ENCODE measurements at regions not wholly inside any gene's neighbourhood (a gene's known extent, or its start where the extent isn't known, plus 50 kb on each side); places are given as distances from the start of the nearest gene placed in this dataset.

- peaks cover 0 to 3% (median 0%) of the 10 kb centered on the region in 5 experiments for H3K9me3 ChIP-seq (ENCODE audit: control extremely low read depth in 1 of 5, control insufficient read depth in 4 of 5, insufficient read depth in 2 of 5, low read depth in 1 of 5, low read length in 4 of 5)
- H3K4me3 ChIP-seq (ENCODE audit: control insufficient read depth in 1 of 7, extremely low read depth in 1 of 7, insufficient read depth in 4 of 7, low read depth in 2 of 7, low read length in 6 of 7), result no peak overlapping the region
- DNase-seq, result no peak
- H3K27ac ChIP-seq (ENCODE audit: insufficient read depth in 1 of 2, low read depth in 1 of 2, low read length in 2 of 2, poor library complexity in 1 of 2, severe bottlenecking in 2 of 2), result no peak overlapping the region
- H3K4me1 ChIP-seq (ENCODE audit: control extremely low read depth in 1 of 4, control insufficient read depth in 4 of 4, insufficient read depth in 4 of 4, low read length in 3 of 4), result no peaks in the 10 kb centered on the region
- 92% methylated on average over 4 of the region's 5 CpGs for WGBS (ENCODE audit: insufficient coverage)
- CTCF ChIA-PET, result no interaction called here
- no peaks in the 10 kb centered on the region for H3K36me3 ChIP-seq (ENCODE audit: control insufficient read depth in 4 of 4, insufficient read depth in 4 of 4, low read length in 3 of 4)
- POLR2A ChIA-PET, result no interaction called here
- H3K27me3 ChIP-seq (replicated peaks in 2 of 5; ENCODE audit: control insufficient read depth in 4 of 5, insufficient read depth in 5 of 5, low read length in 4 of 5), result peaks cover 0 to 2% (median 0%) of the 10 kb centered on the region in 5 experiments
Observed at GRCh38 chr12:115558281-115558680, 719.2 kb downstream of the MED13L start.

GRCh38 chr12:115553622-115554021, 723.9 kb downstream of the MED13L start:
- H3K4me1 ChIP-seq (ENCODE audit: control extremely low read depth in 1 of 4, control insufficient read depth in 4 of 4, insufficient read depth in 4 of 4, low read length in 3 of 4), result no peaks in the 10 kb centered on the region
- H3K9me3 ChIP-seq (ENCODE audit: control extremely low read depth in 1 of 5, control insufficient read depth in 4 of 5, insufficient read depth in 2 of 5, low read depth in 1 of 5, low read length in 4 of 5), result peaks cover 0 to 3% (median 0%) of the 10 kb centered on the region in 5 experiments
- DNase-seq, result no peak
- no peaks in the 10 kb centered on the region for H3K27me3 ChIP-seq (replicated peaks in 2 of 5; ENCODE audit: control insufficient read depth in 4 of 5, insufficient read depth in 5 of 5, low read length in 4 of 5)
- H3K27ac ChIP-seq (ENCODE audit: insufficient read depth in 1 of 2, low read depth in 1 of 2, low read length in 2 of 2, poor library complexity in 1 of 2, severe bottlenecking in 2 of 2), result no peak overlapping the region
- WGBS (ENCODE audit: insufficient coverage), result 100% methylated on average over 4 of the region's 4 CpGs
- CTCF ChIA-PET, result no interaction called here
- H3K36me3 ChIP-seq (ENCODE audit: control insufficient read depth in 4 of 4, insufficient read depth in 4 of 4, low read length in 3 of 4), result no peaks in the 10 kb centered on the region
- no peak overlapping the region for H3K4me3 ChIP-seq (ENCODE audit: control insufficient read depth in 1 of 7, extremely low read depth in 1 of 7, insufficient read depth in 4 of 7, low read depth in 2 of 7, low read length in 6 of 7)
- POLR2A ChIA-PET, result no interaction called here

- H3K4me3 ChIP-seq (ENCODE audit: control insufficient read depth in 1 of 7, extremely low read depth in 1 of 7, insufficient read depth in 4 of 7, low read depth in 2 of 7, low read length in 6 of 7), result no peak overlapping the region
- POLR2A ChIA-PET, result no interaction called here
- no peaks in the 10 kb centered on the region for H3K27me3 ChIP-seq (replicated peaks in 2 of 5; ENCODE audit: control insufficient read depth in 4 of 5, insufficient read depth in 5 of 5, low read length in 4 of 5)
- CTCF ChIA-PET, result no interaction called here
- H3K27ac ChIP-seq (ENCODE audit: insufficient read depth in 1 of 2, low read depth in 1 of 2, low read length in 2 of 2, poor library complexity in 1 of 2, severe bottlenecking in 2 of 2), result no peak overlapping the region
- H3K4me1 ChIP-seq (ENCODE audit: control extremely low read depth in 1 of 4, control insufficient read depth in 4 of 4, insufficient read depth in 4 of 4, low read length in 3 of 4), result no peaks in the 10 kb centered on the region
- H3K36me3 ChIP-seq (ENCODE audit: control insufficient read depth in 4 of 4, insufficient read depth in 4 of 4, low read length in 3 of 4), result no peaks in the 10 kb centered on the region
- DNase-seq, result no peak
- peaks cover 0 to 3% (median 0%) of the 10 kb centered on the region in 5 experiments for H3K9me3 ChIP-seq (ENCODE audit: control extremely low read depth in 1 of 5, control insufficient read depth in 4 of 5, insufficient read depth in 2 of 5, low read depth in 1 of 5, low read length in 4 of 5)
- WGBS (ENCODE audit: insufficient coverage), result no CpG with 5 or more reads among the region's 2 CpGs
Observed at GRCh38 chr12:115543269-115543668, 734.2 kb downstream of the MED13L start.

- ChIA-PET POLR2A (no interaction called here), CTCF (no interaction called here)
- H3K4me1 ChIP-seq (ENCODE audit: control extremely low read depth in 1 of 4, control insufficient read depth in 4 of 4, insufficient read depth in 4 of 4, low read length in 3 of 4), result no peaks in the 10 kb centered on the region
- no peak overlapping the region for H3K27ac ChIP-seq (ENCODE audit: insufficient read depth in 1 of 2, low read depth in 1 of 2, low read length in 2 of 2, poor library complexity in 1 of 2, severe bottlenecking in 2 of 2)
- H3K36me3 ChIP-seq (ENCODE audit: control insufficient read depth in 4 of 4, insufficient read depth in 4 of 4, low read length in 3 of 4), result no peaks in the 10 kb centered on the region
- H3K4me3 ChIP-seq (ENCODE audit: control insufficient read depth in 1 of 7, extremely low read depth in 1 of 7, insufficient read depth in 4 of 7, low read depth in 2 of 7, low read length in 6 of 7), result no peak overlapping the region
- WGBS (ENCODE audit: insufficient coverage), result 93% methylated on average over 6 of the region's 7 CpGs
- no peaks in the 10 kb centered on the region for H3K27me3 ChIP-seq (replicated peaks in 2 of 5; ENCODE audit: control insufficient read depth in 4 of 5, insufficient read depth in 5 of 5, low read length in 4 of 5)
- peaks cover 0 to 3% (median 0%) of the 10 kb centered on the region in 5 experiments for H3K9me3 ChIP-seq (ENCODE audit: control extremely low read depth in 1 of 5, control insufficient read depth in 4 of 5, insufficient read depth in 2 of 5, low read depth in 1 of 5, low read length in 4 of 5)
- DNase-seq, result no peak
Observed at GRCh38 chr12:115542656-115543055, 734.8 kb downstream of the MED13L start.

GRCh38 chr12:115541891-115542421, 735.5 kb downstream of the MED13L start:
- no peaks in the 10 kb centered on the region for H3K27me3 ChIP-seq (replicated peaks in 2 of 5; ENCODE audit: control insufficient read depth in 4 of 5, insufficient read depth in 5 of 5, low read length in 4 of 5)
- no peak overlapping the region for H3K27ac ChIP-seq (ENCODE audit: insufficient read depth in 1 of 2, low read depth in 1 of 2, low read length in 2 of 2, poor library complexity in 1 of 2, severe bottlenecking in 2 of 2)
- no peak for DNase-seq
- peaks cover 0 to 4% (median 0%) of the 10 kb centered on the region in 5 experiments for H3K9me3 ChIP-seq (ENCODE audit: control extremely low read depth in 1 of 5, control insufficient read depth in 4 of 5, insufficient read depth in 2 of 5, low read depth in 1 of 5, low read length in 4 of 5)
- CTCF ChIA-PET, result no interaction called here
- H3K36me3 ChIP-seq (ENCODE audit: control insufficient read depth in 4 of 4, insufficient read depth in 4 of 4, low read length in 3 of 4), result no peaks in the 10 kb centered on the region
- H3K4me3 ChIP-seq (ENCODE audit: control insufficient read depth in 1 of 7, extremely low read depth in 1 of 7, insufficient read depth in 4 of 7, low read depth in 2 of 7, low read length in 6 of 7), result no peak overlapping the region
- no peaks in the 10 kb centered on the region for H3K4me1 ChIP-seq (ENCODE audit: control extremely low read depth in 1 of 4, control insufficient read depth in 4 of 4, insufficient read depth in 4 of 4, low read length in 3 of 4)
- POLR2A ChIA-PET, result no interaction called here
- WGBS (ENCODE audit: insufficient coverage), result 100% methylated on average over 1 of the region's 5 CpGs

DNA sequence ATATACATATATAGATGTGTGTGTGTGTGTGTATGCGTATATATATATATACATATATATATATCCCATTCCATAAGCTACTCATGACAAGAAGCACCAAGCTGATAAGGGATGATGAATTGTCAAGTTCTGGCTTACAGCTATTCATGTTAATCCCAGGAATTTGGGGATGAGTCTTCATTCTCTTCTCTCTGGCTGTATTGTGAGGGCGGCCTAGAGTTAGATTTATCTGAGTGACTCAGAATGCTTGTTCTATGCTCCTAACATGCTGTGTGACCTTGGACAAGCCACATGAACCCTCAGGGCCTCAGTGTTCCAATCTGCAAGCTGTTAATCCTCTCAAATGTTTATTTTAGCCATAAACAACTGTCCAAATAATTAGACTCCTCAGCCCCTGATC, 749.0 kb downstream of the MED13L start:
- CTCF ChIA-PET, result interaction anchor here (0.5 kb wide), 2 partner anchors 219 to 867 kb away, joined by 3 read pairs; no protein-coding TSS in a partner anchor
- WGBS (ENCODE audit: insufficient coverage), result no CpG with 5 or more reads among the region's 2 CpGs
- DNase-seq, result no peak
- Histone ChIP-seq H3K27me3 (replicated peaks in 2 of 5; ENCODE audit: control insufficient read depth in 4 of 5, insufficient read depth in 5 of 5, low read length in 4 of 5) (peaks cover 0 to 6% (median 0%) of the 10 kb centered on the region in 5 experiments), H3K4me3 (ENCODE audit: control insufficient read depth in 1 of 7, extremely low read depth in 1 of 7, insufficient read depth in 4 of 7, low read depth in 2 of 7, low read length in 6 of 7) (no peak overlapping the region), H3K9me3 (ENCODE audit: control extremely low read depth in 1 of 5, control insufficient read depth in 4 of 5, insufficient read depth in 2 of 5, low read depth in 1 of 5, low read length in 4 of 5) (no peaks in the 10 kb centered on the region), H3K36me3 (ENCODE audit: control insufficient read depth in 4 of 4, insufficient read depth in 4 of 4, low read length in 3 of 4) (no peaks in the 10 kb centered on the region), H3K27ac (ENCODE audit: insufficient read depth in 1 of 2, low read depth in 1 of 2, low read length in 2 of 2, poor library complexity in 1 of 2, severe bottlenecking in 2 of 2) (no peak overlapping the region), H3K4me1 (ENCODE audit: control extremely low read depth in 1 of 4, control insufficient read depth in 4 of 4, insufficient read depth in 4 of 4, low read length in 3 of 4) (no peaks in the 10 kb centered on the region)
- POLR2A ChIA-PET, result no interaction called here

GRCh38 chr12:115521771-115522409, 755.6 kb downstream of the MED13L start:
- Histone ChIP-seq H3K4me3 (ENCODE audit: control insufficient read depth in 1 of 7, extremely low read depth in 1 of 7, insufficient read depth in 4 of 7, low read depth in 2 of 7, low read length in 6 of 7) (no peak overlapping the region), H3K36me3 (ENCODE audit: control insufficient read depth in 4 of 4, insufficient read depth in 4 of 4, low read length in 3 of 4) (no peaks in the 10 kb centered on the region), H3K4me1 (ENCODE audit: control extremely low read depth in 1 of 4, control insufficient read depth in 4 of 4, insufficient read depth in 4 of 4, low read length in 3 of 4) (no peaks in the 10 kb centered on the region), H3K9me3 (ENCODE audit: control extremely low read depth in 1 of 5, control insufficient read depth in 4 of 5, insufficient read depth in 2 of 5, low read depth in 1 of 5, low read length in 4 of 5) (peaks cover 0 to 3% (median 0%) of the 10 kb centered on the region in 5 experiments), H3K27me3 (replicated peaks in 2 of 5; ENCODE audit: control insufficient read depth in 4 of 5, insufficient read depth in 5 of 5, low read length in 4 of 5) (peaks cover 0 to 6% (median 2%) of the 10 kb centered on the region in 5 experiments), H3K27ac (ENCODE audit: insufficient read depth in 1 of 2, low read depth in 1 of 2, low read length in 2 of 2, poor library complexity in 1 of 2, severe bottlenecking in 2 of 2) (no peak overlapping the region)
- POLR2A ChIA-PET, result no interaction called here
- WGBS (ENCODE audit: insufficient coverage), result 97% methylated on average over 6 of the region's 8 CpGs
- DNase-seq, result no peak
- CTCF ChIA-PET, result no interaction called here
